ENCODE measurements at regions not wholly inside any gene's neighbourhood (a gene's known extent, or its start where the extent isn't known, plus 50 kb on each side); places are given as distances from the start of the nearest gene placed in this dataset.
"Not testable (repeated sequence)": the region's sequence is repeated elsewhere in the genome, so short reads cannot be mapped to it uniquely, and the experiment has no call there.

GRCh38 chr3:118805007-118805406, 229.6 kb downstream of the IGSF11 start:
- H3K4me1 Mint-ChIP-seq (ENCODE audit: low read depth): no peaks in the 10 kb centered on the region
- no peak overlapping the region for H3K27ac Mint-ChIP-seq
- ATAC-seq (ENCODE audit: poor library complexity): no peak
- H3K9me3 Mint-ChIP-seq: no peaks in the 10 kb centered on the region
- Histone ChIP-seq H3K9me3 (ENCODE audit: control insufficient read depth in 1 of 2, insufficient read depth in 1 of 2, low read length in 2 of 2) (no peaks in the 10 kb centered on the region), H3K27me3 (ENCODE audit: control insufficient read depth in 1 of 2, insufficient read depth in 2 of 2, low read length in 2 of 2) (no peaks in the 10 kb centered on the region), H3K27ac (ENCODE audit: low read depth in 1 of 2, low read length in 2 of 2) (no peak overlapping the region), H3K4me3 (ENCODE audit: low read length) (no peak overlapping the region), H3K36me3 (ENCODE audit: insufficient read depth, low read length) (no peaks in the 10 kb centered on the region), H3K4me1 (ENCODE audit: insufficient read depth, low read length) (no peaks in the 10 kb centered on the region)
- CTCF ChIA-PET: no interaction called here
- H3K36me3 Mint-ChIP-seq (ENCODE audit: low read depth): no peaks in the 10 kb centered on the region
- no peaks in the 10 kb centered on the region for H3K27me3 Mint-ChIP-seq
- no peak for DNase-seq
- H3K4me3 Mint-ChIP-seq: no peak overlapping the region
- intact Hi-C loops (cut with DNase I, micrococcal nuclease): no loop called here
- POLR2A ChIA-PET: no interaction called here
- no peak for TF ChIP-seq CTCF (IDR thresholded peaks at IDR 0.05)

- intact Hi-C loops (cut with DNase I, micrococcal nuclease): no loop called here
- no peak overlapping the region for H3K4me3 ChIP-seq (ENCODE audit: low read length)
- ChIA-PET CTCF (interaction anchor here (1.1 kb wide), 1 partner anchor 11 kb away, joined by 3 read pairs; no protein-coding TSS in a partner anchor), POLR2A (no interaction called here)
- no peak overlapping the region for H3K4me3 Mint-ChIP-seq
- ATAC-seq (ENCODE audit: poor library complexity) (no peak), DNase-seq (no peak)
- H3K36me3 ChIP-seq (ENCODE audit: insufficient read depth, low read length): no peaks in the 10 kb centered on the region
- no peaks in the 10 kb centered on the region for H3K4me1 Mint-ChIP-seq (ENCODE audit: low read depth)
- no peaks in the 10 kb centered on the region for H3K36me3 Mint-ChIP-seq (ENCODE audit: low read depth)
- H3K27me3 Mint-ChIP-seq: no peaks in the 10 kb centered on the region
- H3K9me3 Mint-ChIP-seq: no peaks in the 10 kb centered on the region
- no peaks in the 10 kb centered on the region for H3K27me3 ChIP-seq (ENCODE audit: control insufficient read depth in 1 of 2, insufficient read depth in 2 of 2, low read length in 2 of 2)
- no peak overlapping the region for H3K27ac ChIP-seq (ENCODE audit: low read depth in 1 of 2, low read length in 2 of 2)
- no peaks in the 10 kb centered on the region for H3K9me3 ChIP-seq (ENCODE audit: control insufficient read depth in 1 of 2, insufficient read depth in 1 of 2, low read length in 2 of 2)
- no peak for TF ChIP-seq CTCF (IDR thresholded peaks at IDR 0.05)
- H3K27ac Mint-ChIP-seq: no peak overlapping the region
- H3K4me1 ChIP-seq (ENCODE audit: insufficient read depth, low read length): no peaks in the 10 kb centered on the region
These were observed 228.2 kb downstream of the IGSF11 start for GRCh38 chr3:118806423-118806822.

GRCh38 chr3:118807349-118807748, 227.3 kb downstream of the IGSF11 start:
- H3K27ac ChIP-seq (ENCODE audit: low read depth in 1 of 2, low read length in 2 of 2); DNase-seq; H3K27me3 Mint-ChIP-seq; POLR2A ChIA-PET; intact Hi-C loops (cut with DNase I, micrococcal nuclease); CTCF ChIA-PET; H3K27ac Mint-ChIP-seq; H3K4me3 ChIP-seq (ENCODE audit: low read length); H3K36me3 ChIP-seq (ENCODE audit: insufficient read depth, low read length); H3K4me1 Mint-ChIP-seq (ENCODE audit: low read depth); H3K4me3 Mint-ChIP-seq; H3K36me3 Mint-ChIP-seq (ENCODE audit: low read depth); H3K9me3 ChIP-seq (ENCODE audit: control insufficient read depth in 1 of 2, insufficient read depth in 1 of 2, low read length in 2 of 2); H3K9me3 Mint-ChIP-seq; ATAC-seq (ENCODE audit: poor library complexity); H3K4me1 ChIP-seq (ENCODE audit: insufficient read depth, low read length); H3K27me3 ChIP-seq (ENCODE audit: control insufficient read depth in 1 of 2, insufficient read depth in 2 of 2, low read length in 2 of 2): not testable (repeated sequence)

GRCh38 chr3:118808723-118809122, 225.9 kb downstream of the IGSF11 start:
- no peak for TF ChIP-seq CTCF (IDR thresholded peaks at IDR 0.05)
- Mint-ChIP-seq H3K36me3 (ENCODE audit: low read depth) (no peaks in the 10 kb centered on the region), H3K27me3 (no peaks in the 10 kb centered on the region), H3K27ac (no peak overlapping the region), H3K9me3 (no peaks in the 10 kb centered on the region), H3K4me1 (ENCODE audit: low read depth) (no peaks in the 10 kb centered on the region), H3K4me3 (no peak overlapping the region)
- H3K4me1 ChIP-seq (ENCODE audit: insufficient read depth, low read length): no peaks in the 10 kb centered on the region
- intact Hi-C loops (cut with DNase I, micrococcal nuclease): no loop called here
- DNase-seq: no peak
- no peak for ATAC-seq (ENCODE audit: poor library complexity)
- H3K4me3 ChIP-seq (ENCODE audit: low read length): no peak overlapping the region
- H3K27me3 ChIP-seq (ENCODE audit: control insufficient read depth in 1 of 2, insufficient read depth in 2 of 2, low read length in 2 of 2): no peaks in the 10 kb centered on the region
- no peaks in the 10 kb centered on the region for H3K36me3 ChIP-seq (ENCODE audit: insufficient read depth, low read length)
- ChIA-PET POLR2A (no interaction called here), CTCF (no interaction called here)
- H3K27ac ChIP-seq (ENCODE audit: low read depth in 1 of 2, low read length in 2 of 2): no peak overlapping the region
- no peaks in the 10 kb centered on the region for H3K9me3 ChIP-seq (ENCODE audit: control insufficient read depth in 1 of 2, insufficient read depth in 1 of 2, low read length in 2 of 2)

All from CD4-positive, alpha-beta T cell (primary cell).